Calu3 (cell line): ENCODE measurements at regions not wholly inside any gene's neighbourhood (a gene's known extent, or its start where the extent isn't known, plus 50 kb on each side); places are given as distances from the start of the nearest gene placed in this dataset.

Experiments used
- BruUV-seq: library from RNA; stranded (reverse); fragments of 400-500 nt; replicated peaks from 2 replicates; lab custom pipeline; 2021; lab: Mats Ljungman, UMichigan
- CTCF ChIA-PET: fragments of 300-600 bp; sonication (Branson Sonifier 250); formaldehyde crosslinking; loops from one replicate; lab custom pipeline; 2022; ENCODE audit warnings: antibody characterized with exemption; lab: Charles Lee
- DNase-seq: peaks from one replicate; pipeline ENCODE4 v3.0.0; 2022
- H3K27ac Mint-ChIP-seq: one replicate; pipeline ENCODE4 v1.8.0; 2022; ENCODE audit warnings: mixed read lengths; ENCODE audit not compliant: unreplicated experiment
- H3K27me3 Mint-ChIP-seq: one replicate; pipeline ENCODE4 v1.8.0; 2022; ENCODE audit warnings: mixed read lengths; ENCODE audit not compliant: unreplicated experiment
- H3K36me3 Mint-ChIP-seq: one replicate; pipeline ENCODE4 v1.8.0; 2022; ENCODE audit warnings: mild to moderate bottlenecking, moderate library complexity, mixed read lengths; ENCODE audit not compliant: insufficient read depth, unreplicated experiment
- H3K4me1 Mint-ChIP-seq: one replicate; pipeline ENCODE4 v1.8.0; 2022; ENCODE audit warnings: mild to moderate bottlenecking, low read depth, mixed read lengths; ENCODE audit not compliant: unreplicated experiment
- H3K4me3 Mint-ChIP-seq: one replicate; pipeline ENCODE4 v1.8.0; 2022; ENCODE audit warnings: mild to moderate bottlenecking, low read depth, moderate library complexity, mixed read lengths; ENCODE audit not compliant: unreplicated experiment
- H3K9me3 Mint-ChIP-seq: one replicate; pipeline ENCODE4 v1.8.0; 2022; ENCODE audit warnings: low read depth, mixed read lengths; ENCODE audit not compliant: unreplicated experiment
- intact Hi-C: fragments of 100-400 bp; cut with micrococcal nuclease; formaldehyde crosslinking; loops from one replicate; pipeline ENCODE4 v1.10.0; 2022; ENCODE audit not compliant: unreplicated experiment
- TF ChIP-seq, protein P1 (sequence below): fragments of 200-600 bp; IDR thresholded peaks from one replicate; pipeline ENCODE4 v1.8.0; 2022; ENCODE audit warnings: antibody characterized with exemption; ENCODE audit not compliant: unreplicated experiment

DNA sequence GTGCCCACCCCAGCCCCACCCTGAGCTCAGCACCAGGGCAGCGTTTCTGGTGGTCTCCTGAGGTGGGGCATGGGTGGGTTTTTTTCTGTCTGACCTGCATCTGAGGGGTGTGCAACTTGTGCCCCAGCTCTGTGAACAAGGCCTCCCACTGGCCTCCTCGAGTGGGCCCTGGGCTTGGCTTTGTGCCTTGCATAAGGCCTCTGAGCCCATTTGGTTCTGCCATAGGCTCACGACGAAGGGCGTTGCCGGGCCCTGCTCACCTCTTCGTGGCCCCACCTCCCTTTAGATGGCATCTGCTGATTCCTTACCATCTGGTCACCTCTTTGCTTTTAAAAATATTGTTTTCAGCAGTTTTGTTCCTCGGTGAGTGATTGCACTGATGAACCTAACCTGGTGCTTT, 127.1 kb upstream of the COL5A1 start:
- Mint-ChIP-seq H3K36me3 (no peaks in the 10 kb centered on the region), H3K4me3 (no peak overlapping the region), H3K4me1 (no peaks in the 10 kb centered on the region), H3K27ac (no peak overlapping the region), H3K27me3 (peaks cover 13% of the 10 kb centered on the region), H3K9me3 (peaks cover 5% of the 10 kb centered on the region)
- intact Hi-C loops: no loop called here
- DNase-seq: no peak
- CTCF ChIA-PET: no interaction called here
- TF ChIP-seq, protein P1, sequence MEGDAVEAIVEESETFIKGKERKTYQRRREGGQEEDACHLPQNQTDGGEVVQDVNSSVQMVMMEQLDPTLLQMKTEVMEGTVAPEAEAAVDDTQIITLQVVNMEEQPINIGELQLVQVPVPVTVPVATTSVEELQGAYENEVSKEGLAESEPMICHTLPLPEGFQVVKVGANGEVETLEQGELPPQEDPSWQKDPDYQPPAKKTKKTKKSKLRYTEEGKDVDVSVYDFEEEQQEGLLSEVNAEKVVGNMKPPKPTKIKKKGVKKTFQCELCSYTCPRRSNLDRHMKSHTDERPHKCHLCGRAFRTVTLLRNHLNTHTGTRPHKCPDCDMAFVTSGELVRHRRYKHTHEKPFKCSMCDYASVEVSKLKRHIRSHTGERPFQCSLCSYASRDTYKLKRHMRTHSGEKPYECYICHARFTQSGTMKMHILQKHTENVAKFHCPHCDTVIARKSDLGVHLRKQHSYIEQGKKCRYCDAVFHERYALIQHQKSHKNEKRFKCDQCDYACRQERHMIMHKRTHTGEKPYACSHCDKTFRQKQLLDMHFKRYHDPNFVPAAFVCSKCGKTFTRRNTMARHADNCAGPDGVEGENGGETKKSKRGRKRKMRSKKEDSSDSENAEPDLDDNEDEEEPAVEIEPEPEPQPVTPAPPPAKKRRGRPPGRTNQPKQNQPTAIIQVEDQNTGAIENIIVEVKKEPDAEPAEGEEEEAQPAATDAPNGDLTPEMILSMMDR: no peak
- no TSS peak for BruUV-seq

GRCh38 chr9:134515026-134515821, 126.4 kb upstream of the COL5A1 start:
- no peak for DNase-seq
- TF ChIP-seq, protein P1: no peak
- H3K9me3 Mint-ChIP-seq: peaks cover 5% of the 10 kb centered on the region
- H3K36me3 Mint-ChIP-seq: no peaks in the 10 kb centered on the region
- no peak overlapping the region for H3K4me3 Mint-ChIP-seq
- no peak overlapping the region for H3K27ac Mint-ChIP-seq
- BruUV-seq: no TSS peak
- intact Hi-C loops: no loop called here
- no peaks in the 10 kb centered on the region for H3K4me1 Mint-ChIP-seq
- peaks cover 13% of the 10 kb centered on the region for H3K27me3 Mint-ChIP-seq
- CTCF ChIA-PET: no interaction called here

- Mint-ChIP-seq H3K36me3 (no peaks in the 10 kb centered on the region), H3K4me1 (no peaks in the 10 kb centered on the region), H3K27ac (no peak overlapping the region), H3K9me3 (peaks cover 5% of the 10 kb centered on the region), H3K4me3 (no peak overlapping the region), H3K27me3 (peaks cover 13% of the 10 kb centered on the region)
- intact Hi-C loops: no loop called here
- no peak for DNase-seq
- TF ChIP-seq, protein P1: no peak
- CTCF ChIA-PET: no interaction called here
- BruUV-seq: no TSS peak
These were observed 125.1 kb upstream of the COL5A1 start for GRCh38 chr9:134516464-134516863.

DNA sequence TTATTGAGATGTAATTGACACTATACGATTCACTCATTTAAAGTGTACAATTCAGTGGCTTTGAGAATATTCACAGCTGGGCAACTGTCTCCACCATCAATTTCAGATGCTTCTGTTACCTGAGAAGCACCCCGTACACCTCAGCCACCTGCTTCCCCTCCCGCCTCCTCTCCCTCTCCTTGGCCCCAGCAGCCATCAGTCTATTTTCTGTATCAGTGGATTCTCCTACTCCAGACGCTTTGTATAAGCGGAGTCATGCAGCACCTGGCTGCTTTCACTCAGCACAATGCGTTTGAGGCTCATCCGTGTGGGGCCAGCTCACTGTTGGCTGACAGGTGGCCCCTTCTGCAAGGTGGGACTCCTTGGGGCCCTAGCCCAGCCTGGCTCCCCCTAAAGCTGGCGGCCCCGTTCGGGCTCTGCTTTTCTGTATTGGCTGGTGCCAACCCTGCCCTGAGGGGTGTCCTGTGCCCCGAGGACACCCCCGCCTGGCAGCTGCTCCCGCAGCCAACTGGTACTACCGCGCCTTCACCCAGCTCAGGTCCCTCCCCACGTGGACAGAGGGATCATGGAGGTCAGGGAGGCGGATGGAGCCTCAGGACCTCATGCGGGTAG, 124.4 kb upstream of the COL5A1 start:
- no peaks in the 10 kb centered on the region for H3K36me3 Mint-ChIP-seq
- H3K27ac Mint-ChIP-seq: no peak overlapping the region
- H3K27me3 Mint-ChIP-seq: peaks cover 16% of the 10 kb centered on the region
- TF ChIP-seq, protein P1: no peak
- peaks cover 5% of the 10 kb centered on the region for H3K9me3 Mint-ChIP-seq
- CTCF ChIA-PET: no interaction called here
- H3K4me3 Mint-ChIP-seq: no peak overlapping the region
- BruUV-seq: no TSS peak
- intact Hi-C loops: no loop called here
- no peaks in the 10 kb centered on the region for H3K4me1 Mint-ChIP-seq
- DNase-seq: no peak
